ENCODE measurements at regions not wholly inside any gene's neighbourhood (a gene's known extent, or its start where the extent isn't known, plus 50 kb on each side); places are given as distances from the start of the nearest gene placed in this dataset.

DNA sequence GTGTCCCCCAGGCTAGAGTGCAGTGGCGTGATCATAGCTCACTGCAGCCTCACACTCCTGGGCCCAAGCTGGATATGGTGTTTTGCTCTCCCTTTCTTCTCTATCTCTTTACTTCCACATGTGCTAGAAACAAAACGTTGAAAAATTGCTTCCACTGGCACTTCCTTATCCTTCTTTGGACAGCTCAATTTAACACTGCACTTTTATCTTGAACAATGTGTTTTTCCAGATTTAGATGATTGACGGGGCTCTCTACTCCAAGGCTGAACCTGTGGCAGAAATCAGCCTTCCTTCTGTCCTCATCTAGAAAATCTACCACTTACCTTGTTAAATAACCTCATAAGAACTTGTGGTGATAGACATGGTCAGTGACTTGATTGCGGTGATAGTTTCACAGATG, 165.1 kb downstream of the DAD1 start:
- H3K27ac ChIP-seq: no peak overlapping the region
- TF ChIP-seq, protein P1, sequence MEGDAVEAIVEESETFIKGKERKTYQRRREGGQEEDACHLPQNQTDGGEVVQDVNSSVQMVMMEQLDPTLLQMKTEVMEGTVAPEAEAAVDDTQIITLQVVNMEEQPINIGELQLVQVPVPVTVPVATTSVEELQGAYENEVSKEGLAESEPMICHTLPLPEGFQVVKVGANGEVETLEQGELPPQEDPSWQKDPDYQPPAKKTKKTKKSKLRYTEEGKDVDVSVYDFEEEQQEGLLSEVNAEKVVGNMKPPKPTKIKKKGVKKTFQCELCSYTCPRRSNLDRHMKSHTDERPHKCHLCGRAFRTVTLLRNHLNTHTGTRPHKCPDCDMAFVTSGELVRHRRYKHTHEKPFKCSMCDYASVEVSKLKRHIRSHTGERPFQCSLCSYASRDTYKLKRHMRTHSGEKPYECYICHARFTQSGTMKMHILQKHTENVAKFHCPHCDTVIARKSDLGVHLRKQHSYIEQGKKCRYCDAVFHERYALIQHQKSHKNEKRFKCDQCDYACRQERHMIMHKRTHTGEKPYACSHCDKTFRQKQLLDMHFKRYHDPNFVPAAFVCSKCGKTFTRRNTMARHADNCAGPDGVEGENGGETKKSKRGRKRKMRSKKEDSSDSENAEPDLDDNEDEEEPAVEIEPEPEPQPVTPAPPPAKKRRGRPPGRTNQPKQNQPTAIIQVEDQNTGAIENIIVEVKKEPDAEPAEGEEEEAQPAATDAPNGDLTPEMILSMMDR (IDR thresholded peaks at IDR 0.05; ENCODE audit: low read depth, low read length): no peak
- no peak overlapping the region for H3K4me3 ChIP-seq (ENCODE audit: low read depth, low read length)
- H3K9me3 ChIP-seq (ENCODE audit: severe bottlenecking): no peaks in the 10 kb centered on the region
- DNase-seq: no peak
- no peaks in the 10 kb centered on the region for H3K36me3 ChIP-seq
- H3K27me3 ChIP-seq (ENCODE audit: insufficient read depth, low read depth, severe bottlenecking): peaks cover 19% of the 10 kb centered on the region

DNA sequence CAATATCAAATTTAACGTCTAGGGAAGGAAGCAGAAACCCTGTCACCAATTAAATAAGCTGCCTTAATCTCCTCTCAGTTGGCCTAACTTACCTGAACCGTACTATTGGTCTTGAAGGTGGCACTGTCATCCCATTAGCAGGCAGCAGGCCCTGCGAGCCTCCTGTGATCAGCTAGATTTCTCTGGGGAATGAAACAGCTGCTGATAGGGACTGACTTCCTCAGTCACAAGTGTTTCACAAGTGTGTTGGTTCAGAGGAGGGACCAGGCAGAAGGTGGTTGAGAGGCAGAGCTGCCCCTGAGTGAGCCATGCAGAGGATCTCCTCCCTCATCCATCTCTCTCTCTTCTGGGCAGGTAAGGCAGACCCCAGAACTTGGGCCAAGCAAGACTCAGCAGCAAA, 166.8 kb downstream of the DAD1 start:
- TF ChIP-seq, protein P1 (IDR thresholded peaks at IDR 0.05; ENCODE audit: low read depth, low read length): no peak
- H3K27ac ChIP-seq: no peak overlapping the region
- no peak overlapping the region for H3K4me3 ChIP-seq (ENCODE audit: low read depth, low read length)
- DNase-seq: no peak
- no peaks in the 10 kb centered on the region for H3K36me3 ChIP-seq
- peaks cover 31% of the 10 kb centered on the region for H3K27me3 ChIP-seq (ENCODE audit: insufficient read depth, low read depth, severe bottlenecking)
- H3K9me3 ChIP-seq (ENCODE audit: severe bottlenecking): no peaks in the 10 kb centered on the region

DNA sequence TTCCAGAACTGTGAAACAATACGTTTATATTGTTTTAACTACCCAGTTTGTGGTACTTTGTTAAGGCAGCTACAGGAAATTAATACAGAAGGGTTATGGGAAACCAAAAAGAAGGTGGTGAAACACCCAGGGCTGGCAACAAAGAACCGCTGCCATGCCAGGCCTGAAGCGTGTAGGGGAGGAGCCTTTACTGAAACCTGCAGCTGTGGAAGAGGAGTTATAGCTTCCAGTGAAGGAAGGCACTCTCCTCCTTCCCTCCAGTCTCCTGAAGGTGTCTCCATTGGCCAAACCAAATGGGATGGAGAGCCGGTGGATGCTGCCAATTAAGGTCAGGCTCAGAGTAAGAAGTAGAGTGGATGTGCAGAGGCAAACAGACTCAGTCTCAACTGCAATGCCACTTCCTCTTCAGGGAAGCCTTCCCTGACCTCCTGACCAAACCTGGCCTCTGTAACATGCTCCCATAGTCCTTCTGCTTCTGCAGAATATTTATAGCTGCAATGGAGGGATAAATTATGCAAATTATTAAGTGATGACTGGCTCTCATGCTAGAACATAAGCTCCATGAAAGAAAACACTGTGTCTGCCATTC, 168.3 kb downstream of the DAD1 start:
- no peaks in the 10 kb centered on the region for H3K9me3 ChIP-seq (ENCODE audit: severe bottlenecking)
- no peak for DNase-seq
- no peak overlapping the region for H3K27ac ChIP-seq
- no peak overlapping the region for H3K4me3 ChIP-seq (ENCODE audit: low read depth, low read length)
- H3K27me3 ChIP-seq (ENCODE audit: insufficient read depth, low read depth, severe bottlenecking): peaks cover 37% of the 10 kb centered on the region
- no peaks in the 10 kb centered on the region for H3K36me3 ChIP-seq
- TF ChIP-seq, protein P1 (IDR thresholded peaks at IDR 0.05; ENCODE audit: low read depth, low read length): no peak

DNA sequence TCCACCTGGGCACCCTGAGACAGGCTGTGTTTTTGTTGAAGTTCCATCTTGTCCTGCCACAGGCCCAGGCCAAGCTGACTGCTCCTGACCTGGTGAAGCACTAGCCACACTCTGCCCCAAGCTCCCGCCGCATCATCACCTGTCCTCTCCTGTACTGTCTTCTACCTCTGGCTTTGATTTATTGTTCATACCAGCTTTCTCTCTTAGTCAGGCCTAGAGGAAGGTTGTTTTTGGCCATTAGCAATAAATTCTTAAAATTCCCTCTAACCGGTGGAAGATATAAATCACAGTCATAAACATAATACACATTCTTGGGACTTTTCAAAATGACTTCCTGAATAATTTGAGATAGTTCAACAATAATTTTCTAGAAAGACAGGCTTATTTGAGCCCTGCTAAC, 169.4 kb downstream of the DAD1 start:
- Histone ChIP-seq H3K36me3 (no peaks in the 10 kb centered on the region), H3K27me3 (ENCODE audit: insufficient read depth, low read depth, severe bottlenecking) (peaks cover 35% of the 10 kb centered on the region), H3K27ac (no peak overlapping the region), H3K4me3 (ENCODE audit: low read depth, low read length) (no peak overlapping the region), H3K9me3 (ENCODE audit: severe bottlenecking) (no peaks in the 10 kb centered on the region)
- TF ChIP-seq, protein P1 (IDR thresholded peaks at IDR 0.05; ENCODE audit: low read depth, low read length): no peak
- no peak for DNase-seq

DNA sequence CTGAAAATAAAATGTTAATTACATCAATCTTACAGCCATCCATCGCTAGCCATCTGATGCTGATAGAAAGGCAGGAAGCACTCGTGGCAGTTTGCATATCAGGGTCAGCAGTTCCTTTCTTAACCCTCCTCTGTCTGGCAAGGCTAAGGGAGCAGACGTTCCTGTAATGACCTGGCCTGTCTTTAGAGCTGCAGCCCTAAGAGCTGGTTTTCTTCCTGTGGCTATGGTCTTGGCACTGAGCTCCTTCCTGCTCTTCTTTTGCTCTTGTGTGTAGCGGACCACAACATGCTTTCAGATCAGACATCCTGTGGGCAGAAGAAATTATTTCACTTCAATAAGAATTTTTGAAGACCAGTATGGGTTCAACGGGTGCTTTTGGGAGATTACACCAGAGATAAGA, 170.4 kb downstream of the DAD1 start:
- TF ChIP-seq, protein P1 (IDR thresholded peaks at IDR 0.05; ENCODE audit: low read depth, low read length): no peak
- H3K4me3 ChIP-seq (ENCODE audit: low read depth, low read length): no peak overlapping the region
- H3K27ac ChIP-seq: no peak overlapping the region
- peaks cover 38% of the 10 kb centered on the region for H3K27me3 ChIP-seq (ENCODE audit: insufficient read depth, low read depth, severe bottlenecking)
- no peaks in the 10 kb centered on the region for H3K36me3 ChIP-seq
- H3K9me3 ChIP-seq (ENCODE audit: severe bottlenecking): no peaks in the 10 kb centered on the region
- no peak for DNase-seq

DNA sequence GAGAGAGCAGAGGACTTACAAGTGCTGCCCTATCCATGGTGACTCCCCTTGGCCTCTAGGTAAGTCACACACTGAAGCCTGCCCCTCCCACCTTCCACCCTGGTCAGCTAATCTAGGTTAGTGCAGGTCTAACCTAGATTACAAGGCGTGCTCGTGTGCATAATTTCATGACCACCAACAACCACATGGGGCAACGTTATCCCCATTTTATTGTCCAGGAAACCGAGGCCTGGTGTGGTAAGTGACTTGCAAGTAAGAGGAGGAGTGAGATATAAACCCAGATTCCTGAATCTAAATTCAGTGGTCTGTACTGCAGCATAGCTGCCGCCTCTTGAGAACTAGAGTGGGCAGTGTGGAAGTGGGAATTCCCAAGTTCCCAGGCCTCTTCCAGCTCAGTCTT, 171.1 kb downstream of the DAD1 start:
- no peak for DNase-seq
- TF ChIP-seq, protein P1 (IDR thresholded peaks at IDR 0.05; ENCODE audit: low read depth, low read length): no peak

More for the DNA sequence above, 171.1 kb downstream of the DAD1 start:
- no peaks in the 10 kb centered on the region for H3K9me3 ChIP-seq (ENCODE audit: severe bottlenecking)
- H3K36me3 ChIP-seq: no peaks in the 10 kb centered on the region
- H3K4me3 ChIP-seq (ENCODE audit: low read depth, low read length): no peak overlapping the region
- H3K27me3 ChIP-seq (ENCODE audit: insufficient read depth, low read depth, severe bottlenecking): peaks cover 40% of the 10 kb centered on the region
- no peak overlapping the region for H3K27ac ChIP-seq
